ENCODE measurements at regions not wholly inside any gene's neighbourhood (a gene's known extent, or its start where the extent isn't known, plus 50 kb on each side); places are given as distances from the start of the nearest gene placed in this dataset.

DNA sequence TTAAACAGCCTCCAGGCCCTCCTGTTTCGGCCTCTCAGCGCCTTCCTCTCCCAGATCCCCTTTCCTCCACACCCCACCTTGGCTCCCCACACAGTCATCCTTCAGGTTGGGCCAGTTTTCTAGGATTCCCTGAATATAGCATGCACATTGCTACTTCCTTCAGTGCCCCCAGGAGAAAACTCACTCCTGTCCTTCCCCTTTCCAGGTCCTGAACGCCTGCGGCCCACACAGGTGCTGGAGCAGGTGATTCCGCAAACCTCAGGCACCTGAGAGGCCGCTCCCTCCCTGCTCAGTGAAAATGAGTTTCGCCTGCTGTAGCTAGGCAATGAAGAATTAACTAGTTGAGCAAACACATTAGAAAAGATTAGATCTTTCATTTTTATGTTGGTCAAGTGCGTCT lies 185.0 kb downstream of the MED10 start:
- DNase-seq: no peak

DNA sequence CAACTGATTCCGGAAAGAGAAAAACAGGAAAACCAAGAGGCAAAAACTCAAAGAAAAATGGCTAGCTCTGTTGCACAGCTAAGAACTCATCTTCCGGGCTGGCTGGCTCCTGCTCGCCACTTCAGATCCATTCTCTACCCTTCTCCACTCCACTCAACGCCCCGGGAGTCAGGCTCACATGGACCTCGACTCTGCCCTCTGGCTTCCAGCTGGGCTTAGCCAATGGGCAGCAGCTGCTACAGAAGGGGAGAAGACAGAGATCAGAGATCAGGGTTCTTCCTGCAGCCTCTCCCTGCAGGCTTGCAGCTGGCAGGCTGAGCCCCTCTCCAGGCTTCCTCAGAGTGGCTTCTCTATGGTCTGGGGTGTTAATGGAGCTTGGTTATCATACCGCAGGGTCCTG lies 187.5 kb downstream of the MED10 start:
- no peak for DNase-seq

DNA sequence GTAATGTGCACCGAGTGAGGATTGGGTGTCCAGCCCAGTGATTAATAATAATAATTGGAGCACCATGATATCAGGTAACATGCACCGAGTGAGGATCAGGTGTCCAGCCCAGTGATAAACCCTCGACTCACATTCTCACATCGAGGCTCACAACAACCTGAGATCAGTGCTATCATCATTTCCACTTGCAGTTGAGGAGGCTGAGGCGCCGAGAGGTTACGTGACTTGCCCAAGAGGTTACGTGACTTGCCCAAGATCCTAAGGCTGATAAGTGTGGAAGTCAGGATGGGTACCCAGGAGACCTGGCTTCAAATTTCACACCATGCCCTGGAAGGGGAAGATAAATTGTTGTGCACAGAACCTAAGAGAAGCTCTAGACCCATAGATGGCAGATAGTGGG lies 189.4 kb downstream of the MED10 start:
- DNase-seq: no peak

DNA sequence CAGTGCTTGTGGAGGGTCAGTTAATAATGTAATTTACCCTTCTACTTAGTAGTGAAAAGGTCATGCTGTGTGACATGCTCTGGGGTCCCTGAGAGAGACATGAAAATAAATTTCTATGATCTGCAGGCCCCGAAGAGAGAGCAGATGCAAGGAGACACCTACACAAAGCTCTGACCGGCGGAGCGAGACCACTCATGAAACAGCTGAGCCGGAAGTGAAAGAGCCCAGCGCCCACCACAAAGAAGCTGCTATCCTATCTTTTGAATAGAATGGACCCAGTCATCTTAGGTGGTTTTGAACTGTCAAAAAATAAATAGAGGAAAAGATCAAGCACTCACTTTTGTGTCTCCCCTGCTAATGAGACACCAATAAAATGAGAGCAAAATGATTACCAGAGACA lies 190.0 kb downstream of the MED10 start:
- no peak for DNase-seq

DNA sequence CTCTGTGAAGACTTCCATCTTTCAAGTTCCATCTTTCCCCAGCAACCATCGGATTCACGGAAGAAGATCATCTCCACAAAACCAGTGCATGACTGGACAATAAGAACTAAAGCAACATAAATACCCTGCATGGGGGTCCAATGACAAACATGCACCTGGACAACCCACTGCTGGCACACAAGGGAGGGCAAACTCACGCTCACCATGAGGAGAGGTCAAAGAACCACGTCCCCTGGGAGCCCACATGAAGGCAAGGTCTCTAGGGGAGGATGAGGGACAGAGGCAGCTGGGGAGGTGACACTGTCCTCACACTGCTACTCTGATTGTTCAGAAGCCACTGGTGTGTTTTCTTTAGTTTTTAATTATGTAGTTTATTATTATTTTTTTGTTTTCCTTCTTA lies 190.8 kb downstream of the MED10 start:
- DNase-seq: no peak

DNA sequence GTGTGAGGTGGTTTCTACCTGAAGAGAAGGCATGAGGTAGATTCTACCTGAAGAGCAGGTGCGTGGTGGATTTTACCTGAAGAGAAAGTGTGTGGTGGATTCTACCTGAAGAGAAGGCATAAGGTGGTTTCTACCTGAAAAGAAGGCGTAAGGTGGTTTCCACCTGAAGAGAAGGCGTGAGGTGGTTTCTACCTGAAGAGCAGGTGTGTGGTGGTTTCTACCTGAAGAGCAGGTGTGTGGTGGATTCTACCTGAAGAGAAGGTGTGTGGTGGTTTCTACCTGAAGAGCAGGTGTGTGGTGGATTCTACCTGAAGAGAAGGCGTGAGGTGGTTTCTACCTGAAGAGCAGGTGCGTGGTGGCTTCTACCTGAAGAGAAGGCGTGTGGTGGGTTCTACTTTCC lies 192.8 kb downstream of the MED10 start:
- DNase-seq: no peak

DNA sequence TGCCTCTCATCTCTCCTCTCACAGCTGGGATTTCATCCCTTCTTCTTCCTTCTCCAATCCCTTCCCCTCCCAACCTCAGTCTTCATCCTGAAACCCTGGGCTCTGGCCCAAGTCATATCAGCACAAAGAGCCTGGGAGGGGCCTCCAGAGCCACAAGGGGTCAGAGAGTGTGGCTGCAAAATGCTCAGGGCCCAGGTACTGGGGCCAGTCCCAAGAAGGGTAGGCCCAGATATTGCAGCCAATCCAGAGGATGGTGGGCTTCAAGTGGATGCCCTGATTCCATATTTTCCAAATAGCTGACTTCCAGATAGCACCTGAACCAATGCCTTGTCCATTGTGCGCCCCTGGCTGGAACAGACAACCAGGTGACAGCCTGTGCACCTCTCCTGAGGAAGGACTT lies 193.9 kb downstream of the MED10 start:
- no peak for DNase-seq

DNA sequence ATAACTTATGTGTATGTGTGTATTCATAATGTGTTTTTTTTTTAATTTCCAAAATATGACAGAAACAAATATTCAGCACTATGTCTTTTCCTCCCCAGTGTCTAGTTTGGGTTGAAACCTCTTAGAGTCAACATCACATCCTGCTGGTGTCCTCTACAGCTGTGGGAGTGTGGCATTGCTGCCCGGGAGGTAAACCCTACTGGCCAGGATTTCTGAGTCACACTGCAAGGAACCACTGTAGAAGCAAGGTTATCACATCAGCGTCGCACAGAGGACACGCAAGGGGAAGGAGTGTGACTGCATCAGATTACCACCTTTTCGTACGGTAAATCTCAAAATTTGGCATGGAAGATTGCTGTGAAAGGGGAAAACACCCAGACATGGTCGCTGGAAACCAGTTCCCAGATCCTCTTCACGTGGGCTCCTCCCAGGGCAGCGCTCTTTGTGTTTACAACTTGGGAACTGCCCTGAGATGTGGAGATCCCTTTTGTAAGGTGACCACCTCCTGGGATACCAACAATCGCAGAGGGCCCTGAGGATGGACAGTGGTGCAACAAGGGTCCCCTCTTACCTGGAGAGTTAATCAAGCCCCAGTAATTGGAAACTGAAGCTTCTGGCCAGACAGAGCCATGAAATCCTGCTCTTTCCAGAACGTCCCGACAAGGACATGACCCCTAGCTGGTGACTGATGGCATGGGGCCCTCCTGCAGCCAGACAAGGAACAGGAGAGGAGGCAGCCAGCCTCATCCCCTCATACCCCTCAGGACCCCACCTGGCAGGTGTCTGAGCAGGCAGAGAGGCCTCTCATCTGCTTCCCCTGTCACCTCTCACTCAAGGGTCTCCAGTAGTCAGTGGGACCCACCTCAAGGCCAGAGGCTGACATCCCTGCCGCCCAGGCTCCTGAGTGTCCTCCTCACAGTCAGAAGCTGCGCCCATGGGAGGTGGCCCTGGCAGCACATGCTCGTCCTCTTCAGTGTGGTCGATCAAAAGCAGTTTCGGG lies 194.7 kb downstream of the MED10 start:
- no peak for DNase-seq

DNA sequence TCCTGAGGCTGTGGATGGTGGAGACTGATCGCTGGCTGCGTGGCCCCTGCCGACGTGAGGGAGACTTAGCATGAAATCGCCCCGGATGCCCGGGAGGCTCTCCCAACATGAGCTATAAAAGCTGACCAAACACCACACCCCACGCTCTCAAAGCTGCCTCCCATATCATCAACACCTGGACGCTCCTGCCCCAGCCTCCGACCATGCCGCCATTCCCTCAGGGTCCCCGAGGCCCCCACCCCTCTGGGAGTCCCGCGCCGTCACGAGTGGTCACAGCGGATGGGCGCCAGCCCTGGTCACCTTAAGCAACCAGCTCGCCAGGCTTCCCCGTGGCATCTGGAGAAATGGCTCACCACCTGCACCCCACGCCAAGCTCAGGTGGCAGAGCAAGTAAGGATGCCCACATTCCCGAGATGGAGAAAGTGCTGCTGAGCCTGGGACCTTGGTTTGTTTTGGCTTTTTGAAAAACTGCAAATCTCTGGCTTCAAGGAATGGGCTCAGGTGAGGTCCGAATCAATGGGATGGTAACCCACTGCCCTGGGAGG lies 196.0 kb downstream of the MED10 start:
- DNase-seq: no peak

DNA sequence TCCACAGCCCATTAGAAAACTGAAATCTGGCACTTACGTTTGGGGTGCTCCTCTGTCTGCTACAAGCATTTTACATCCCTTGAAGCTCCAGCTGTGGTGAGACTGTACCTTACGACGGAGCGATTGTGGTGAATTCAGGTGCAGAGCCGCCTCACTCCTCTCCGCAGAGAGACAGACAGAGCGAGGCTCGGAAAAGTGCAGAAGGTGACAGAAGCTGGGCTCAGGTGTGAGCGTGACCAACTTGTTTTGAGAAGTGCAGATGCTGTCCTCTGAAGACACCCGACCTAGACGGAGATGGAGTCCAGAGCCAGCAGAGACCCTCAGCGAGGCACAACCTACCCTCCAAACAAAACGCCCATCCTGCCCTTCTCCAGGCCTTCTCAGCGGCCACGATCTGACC lies 196.5 kb downstream of the MED10 start:
- DNase-seq: no peak

DNA sequence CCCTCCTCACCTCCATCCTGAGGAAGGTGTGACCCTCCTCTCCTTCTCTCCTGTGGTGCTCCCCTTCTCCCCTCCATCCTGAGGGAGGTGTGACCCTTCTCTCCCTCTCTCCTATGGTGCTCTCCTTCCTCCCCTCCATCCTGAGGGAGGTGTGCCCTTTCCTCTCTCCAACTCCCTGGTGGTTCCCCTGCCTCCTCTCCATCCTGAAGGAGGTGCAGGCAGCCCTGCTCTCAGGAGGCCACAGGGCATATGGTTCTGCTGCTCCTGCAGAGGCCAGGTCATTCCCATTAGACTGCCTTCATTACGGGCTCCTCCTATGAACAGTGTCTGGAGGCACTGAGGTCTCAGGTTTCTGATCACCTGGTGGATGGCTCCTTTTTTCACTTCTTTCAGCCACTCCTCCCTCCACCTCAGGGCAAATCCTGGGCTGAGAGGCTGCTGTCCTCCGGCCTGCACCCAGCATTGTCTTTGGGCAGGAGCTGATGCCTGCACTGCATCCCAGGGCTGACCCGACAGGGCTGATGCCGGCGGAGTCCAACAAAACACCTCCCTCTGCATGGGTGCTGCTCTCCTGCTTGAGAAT lies 197.1 kb downstream of the MED10 start:
- DNase-seq: no peak

DNA sequence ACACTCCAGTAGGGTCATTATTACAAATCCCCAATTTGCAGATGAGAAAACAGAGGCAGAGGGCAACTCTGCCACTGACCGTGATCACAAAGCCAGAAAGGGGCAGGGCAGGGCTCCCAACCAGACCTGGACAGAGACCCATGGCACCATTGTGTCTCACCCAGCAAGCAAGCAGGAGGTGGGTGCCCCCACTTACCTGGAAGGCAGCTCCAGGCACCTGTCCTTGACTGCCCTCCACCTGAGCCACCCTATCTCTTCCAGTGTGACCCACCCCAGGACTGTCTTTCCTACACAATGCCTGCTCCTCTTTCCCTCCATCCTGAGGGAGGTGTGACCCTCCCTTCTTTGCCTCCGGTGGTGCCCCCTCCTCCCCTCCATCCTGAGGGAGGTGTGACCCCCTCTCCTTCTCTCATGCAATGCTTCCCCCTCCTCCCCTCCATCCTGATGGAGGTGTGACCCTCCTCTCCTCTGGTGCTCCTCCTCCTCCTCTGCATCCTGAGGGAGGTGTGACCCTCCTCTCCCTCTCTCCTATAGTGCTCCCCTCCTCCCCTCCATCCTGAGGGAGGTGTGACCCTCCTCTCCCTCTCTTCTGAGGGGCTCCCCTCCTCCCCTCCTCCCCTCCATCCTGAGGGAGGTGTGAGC lies 198.0 kb downstream of the MED10 start:
- DNase-seq: no peak

DNA sequence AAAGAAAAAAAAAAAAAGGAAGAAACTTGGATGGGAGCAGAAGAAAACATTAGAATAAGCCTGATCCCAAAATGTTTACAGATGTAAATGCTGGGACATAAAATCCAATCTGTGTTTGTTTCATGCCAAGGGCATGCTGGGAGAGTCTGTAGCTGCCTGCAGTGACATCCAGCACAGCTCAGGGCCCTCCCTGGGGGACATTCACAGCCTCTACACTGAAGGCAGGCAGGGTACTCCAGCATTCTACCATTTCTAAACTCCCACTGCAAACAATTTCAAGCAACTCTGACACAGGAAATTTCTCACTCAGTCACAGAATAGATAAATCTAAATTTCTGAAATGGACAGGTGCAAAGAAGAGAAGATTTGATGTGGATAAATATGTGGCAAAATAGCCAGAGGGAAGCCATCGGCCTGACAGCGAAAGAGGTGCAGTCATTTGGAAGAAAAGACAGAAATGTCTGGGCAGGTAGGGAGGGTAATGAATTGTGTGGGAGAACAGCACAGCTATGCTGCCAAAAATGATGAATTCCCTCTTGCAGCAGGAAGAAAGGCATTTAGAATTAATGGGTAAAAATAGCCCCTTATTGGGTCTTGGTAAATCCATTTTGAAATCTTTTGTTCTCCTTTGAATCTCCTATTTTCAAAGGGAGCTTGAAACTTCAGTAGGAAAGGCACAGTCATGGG lies 199.4 kb downstream of the MED10 start:
- DNase-seq: no peak

DNA sequence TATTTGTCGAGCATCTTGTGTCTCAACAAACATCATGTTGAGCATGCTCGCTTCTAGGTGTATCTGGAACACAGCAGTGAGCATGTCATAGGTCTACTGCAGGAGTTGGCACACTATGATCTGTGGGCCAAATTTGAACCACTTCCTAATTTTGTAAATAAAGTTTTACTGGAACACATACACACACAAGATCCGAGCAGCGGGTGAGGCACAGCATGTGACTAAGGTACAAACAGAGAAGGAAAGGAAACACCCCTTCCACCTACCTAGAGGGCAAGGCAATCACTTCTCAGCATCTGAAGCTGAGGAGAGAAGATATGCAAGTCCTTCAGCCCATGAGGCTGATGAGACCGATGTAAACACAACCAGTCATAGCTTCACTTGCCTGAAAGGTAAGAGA lies 200.4 kb downstream of the MED10 start:
- DNase-seq: no peak

DNA sequence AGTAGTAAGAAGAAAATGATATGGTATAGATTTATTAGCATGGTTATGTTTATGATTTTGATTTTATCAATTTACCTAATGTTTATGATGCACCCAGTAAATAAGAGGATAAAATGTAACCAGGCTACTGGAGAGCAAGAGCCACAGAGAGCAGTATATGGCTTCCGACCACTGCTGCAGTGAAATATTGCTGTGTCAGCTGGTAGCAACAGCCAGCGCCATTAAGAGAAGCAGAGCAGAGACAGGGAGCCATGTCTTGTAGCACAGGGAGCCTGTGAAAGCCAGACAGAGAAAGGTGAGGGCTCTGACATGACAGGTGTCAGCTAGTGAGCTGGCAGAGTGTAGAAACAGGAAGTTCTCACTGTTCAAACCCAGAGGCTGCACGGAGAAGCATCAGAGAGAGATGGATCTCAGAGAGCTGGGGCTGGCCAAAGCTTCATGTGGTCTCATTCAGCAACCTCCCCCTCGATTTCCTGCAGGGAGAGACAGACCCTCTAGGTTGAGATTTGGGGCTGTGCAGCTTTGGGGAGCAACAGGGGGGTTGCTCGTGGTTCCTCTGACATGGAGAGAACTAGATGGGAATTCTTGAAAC lies 202.1 kb downstream of the MED10 start:
- no peak for DNase-seq

DNA sequence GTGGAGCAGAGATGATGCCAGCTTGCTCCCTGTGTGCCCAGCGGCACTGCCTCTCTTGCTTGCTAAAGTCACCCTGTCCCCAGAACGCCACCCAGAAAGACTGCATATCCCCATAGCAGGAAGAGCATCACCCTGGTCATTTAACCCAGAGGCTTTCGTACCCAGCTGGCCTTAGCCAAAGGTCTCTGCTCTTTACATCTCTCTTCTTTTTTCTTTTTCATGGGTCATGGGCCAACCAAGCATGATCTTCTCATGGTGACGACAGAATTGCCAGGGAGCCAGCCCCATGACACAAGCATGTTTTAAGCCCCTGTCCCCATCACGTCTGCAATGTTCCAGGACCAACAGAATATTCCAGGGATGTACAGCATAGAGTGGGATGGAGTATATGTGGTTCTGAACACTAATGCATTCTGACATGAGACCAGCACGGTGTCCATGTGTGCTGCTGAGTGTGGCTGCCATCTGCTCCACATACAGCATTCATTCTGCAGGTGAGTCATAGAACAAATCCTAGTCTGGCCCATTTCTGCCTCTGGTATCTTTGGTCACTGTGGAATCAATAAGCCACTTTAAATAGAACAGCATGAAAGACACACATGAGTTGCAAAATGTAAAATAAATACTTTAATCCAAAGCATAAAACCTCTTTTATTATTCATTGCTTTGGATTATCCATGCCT lies 203.0 kb downstream of the MED10 start:
- DNase-seq: no peak

DNA sequence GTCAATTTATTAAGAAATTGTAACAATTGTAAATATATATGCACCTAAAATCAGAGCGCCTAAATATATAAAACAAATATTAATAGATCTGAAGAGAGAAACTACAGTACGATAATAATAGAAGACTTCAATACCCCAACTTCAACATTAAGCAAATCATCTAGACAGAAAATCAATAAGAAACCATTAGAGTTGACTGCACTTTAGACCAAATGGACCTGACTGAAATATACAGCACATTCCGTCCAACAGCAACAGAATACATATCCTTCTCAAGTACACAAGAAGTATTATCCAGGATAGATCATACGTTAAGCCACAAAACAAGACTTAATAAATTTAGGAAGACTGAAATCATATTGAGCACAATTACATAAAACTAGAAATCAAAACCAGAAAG lies 208.7 kb downstream of the MED10 start:
- DNase-seq: no peak

DNA sequence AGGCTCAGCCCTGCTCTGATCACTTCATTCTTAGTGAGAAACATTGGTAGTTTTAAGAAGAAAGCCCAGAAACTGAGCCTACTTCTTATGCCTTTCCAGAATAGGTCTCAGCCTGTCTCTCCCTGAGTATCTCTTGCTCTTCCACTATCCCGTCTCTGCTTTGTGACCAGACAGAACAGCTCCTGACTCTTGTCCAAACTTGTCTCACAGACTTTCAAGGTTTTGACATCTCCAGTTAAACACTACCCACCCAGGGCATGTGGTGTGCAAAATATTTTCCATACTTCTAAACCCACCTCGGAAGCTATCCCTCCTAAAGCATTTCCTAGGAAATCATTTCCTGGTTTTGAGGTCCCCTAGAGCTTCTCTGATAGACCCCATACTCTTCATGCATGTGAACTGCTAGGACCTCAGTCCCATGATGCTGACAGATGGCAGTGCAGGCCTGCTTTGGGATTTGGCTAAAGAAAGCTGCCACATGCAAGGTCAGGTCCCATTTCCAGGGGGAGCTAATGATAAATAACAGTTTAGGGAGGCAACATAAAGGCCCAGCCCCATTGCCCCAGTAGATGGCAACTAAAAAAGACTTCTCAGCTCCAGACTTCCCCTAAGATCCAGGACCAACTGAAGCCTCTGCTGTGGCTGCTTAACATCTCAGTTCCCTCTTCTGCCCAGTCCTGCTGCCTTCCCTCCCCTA lies 211.5 kb downstream of the MED10 start:
- DNase-seq: no peak

DNA sequence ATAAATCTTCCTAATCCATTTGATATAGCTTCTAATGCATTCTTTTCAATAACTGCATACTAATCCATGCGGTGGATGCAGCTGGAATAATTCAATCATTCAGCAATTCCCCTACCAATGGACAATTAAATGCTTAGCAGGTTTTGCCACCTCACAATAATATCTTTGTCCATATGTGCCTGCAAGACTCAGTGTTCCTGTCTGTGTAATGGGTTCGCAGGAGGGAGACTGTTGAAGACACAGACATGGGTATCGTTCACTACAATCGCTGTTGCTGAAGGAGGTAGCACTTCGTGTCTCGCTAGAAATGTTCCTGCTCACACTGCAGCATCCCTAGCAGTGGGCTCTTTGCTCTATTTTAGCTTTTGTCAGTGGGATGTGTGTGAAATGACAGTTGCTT lies 214.4 kb downstream of the MED10 start:
- DNase-seq: no peak

DNA sequence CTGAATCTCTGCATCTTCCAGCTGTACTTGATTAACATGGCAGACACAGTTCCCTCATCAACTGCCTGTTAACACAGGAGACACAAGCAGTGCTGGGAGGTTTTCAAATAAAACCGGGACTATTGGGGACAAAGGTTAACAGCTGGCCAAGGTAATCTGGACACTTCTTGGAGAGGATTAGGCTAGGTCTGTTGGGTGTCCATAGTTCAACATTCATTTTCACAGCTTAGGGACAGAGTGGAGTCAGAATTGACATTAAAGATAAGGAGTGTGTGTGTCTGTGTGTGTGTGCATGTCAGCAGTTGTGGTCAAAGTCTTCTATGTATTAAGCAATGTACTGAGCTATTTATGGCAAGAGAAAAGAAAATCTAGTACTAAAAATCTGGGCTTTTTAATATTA lies 216.2 kb downstream of the MED10 start:
- no peak for DNase-seq

DNA sequence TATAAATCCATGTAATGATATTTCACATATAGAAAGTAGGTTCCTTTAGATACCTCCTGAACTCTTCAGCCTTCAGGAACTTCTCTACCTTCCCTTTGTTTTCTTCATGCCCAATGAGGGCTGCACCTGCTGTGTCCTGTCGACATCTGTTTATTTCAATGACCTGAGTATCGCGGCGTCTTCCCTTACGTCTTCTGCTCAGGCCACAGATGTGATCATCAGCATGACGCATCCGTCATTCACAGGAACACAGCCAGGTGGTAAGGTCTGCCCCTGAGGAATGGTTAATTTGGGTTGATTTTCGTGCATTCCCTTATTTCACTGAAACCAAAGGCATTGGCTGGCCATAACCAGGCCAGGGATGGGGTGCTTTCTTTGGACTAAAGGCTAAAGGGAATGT lies 217.1 kb downstream of the MED10 start:
- DNase-seq: no peak

Data from right forelimb (tissue), 1 donor.